ENCODE measurements at regions not wholly inside any gene's neighbourhood (a gene's known extent, or its start where the extent isn't known, plus 50 kb on each side); places are given as distances from the start of the nearest gene placed in this dataset.

DNA sequence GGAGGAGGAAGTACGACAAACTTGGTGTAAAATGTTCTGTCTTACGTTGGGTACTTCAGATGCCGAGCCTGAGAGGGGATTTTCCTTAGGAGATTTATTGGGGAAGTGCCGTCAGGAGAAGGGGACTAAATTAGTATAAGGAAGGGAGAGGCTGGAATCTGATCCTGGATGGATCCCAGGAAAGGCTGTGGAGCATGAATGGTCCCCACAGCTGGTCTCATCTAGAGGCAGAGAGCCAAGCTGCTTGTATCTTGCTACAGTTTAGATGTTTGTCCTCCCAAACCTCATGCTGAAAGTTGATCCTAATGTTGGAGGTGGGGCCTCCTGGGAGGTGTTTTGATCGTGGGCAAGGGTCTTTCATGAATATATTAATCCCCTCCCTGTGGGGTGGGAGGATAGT is 798.4 kb upstream of the EEF2KMT start:
- TF ChIP-seq, protein P1, sequence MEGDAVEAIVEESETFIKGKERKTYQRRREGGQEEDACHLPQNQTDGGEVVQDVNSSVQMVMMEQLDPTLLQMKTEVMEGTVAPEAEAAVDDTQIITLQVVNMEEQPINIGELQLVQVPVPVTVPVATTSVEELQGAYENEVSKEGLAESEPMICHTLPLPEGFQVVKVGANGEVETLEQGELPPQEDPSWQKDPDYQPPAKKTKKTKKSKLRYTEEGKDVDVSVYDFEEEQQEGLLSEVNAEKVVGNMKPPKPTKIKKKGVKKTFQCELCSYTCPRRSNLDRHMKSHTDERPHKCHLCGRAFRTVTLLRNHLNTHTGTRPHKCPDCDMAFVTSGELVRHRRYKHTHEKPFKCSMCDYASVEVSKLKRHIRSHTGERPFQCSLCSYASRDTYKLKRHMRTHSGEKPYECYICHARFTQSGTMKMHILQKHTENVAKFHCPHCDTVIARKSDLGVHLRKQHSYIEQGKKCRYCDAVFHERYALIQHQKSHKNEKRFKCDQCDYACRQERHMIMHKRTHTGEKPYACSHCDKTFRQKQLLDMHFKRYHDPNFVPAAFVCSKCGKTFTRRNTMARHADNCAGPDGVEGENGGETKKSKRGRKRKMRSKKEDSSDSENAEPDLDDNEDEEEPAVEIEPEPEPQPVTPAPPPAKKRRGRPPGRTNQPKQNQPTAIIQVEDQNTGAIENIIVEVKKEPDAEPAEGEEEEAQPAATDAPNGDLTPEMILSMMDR (IDR thresholded peaks at IDR 0.05): no peak
- no peak for TF ChIP-seq POLR2AphosphoS5 (IDR thresholded peaks at IDR 0.05; ENCODE audit: insufficient read depth in 1 of 2, low read depth in 1 of 2)
- no peak for TF ChIP-seq POLR2A (IDR thresholded peaks at IDR 0.05)

All from vagina (tissue), 2 donors.